ENCODE measurements at regions not wholly inside any gene's neighbourhood (a gene's known extent, or its start where the extent isn't known, plus 50 kb on each side); places are given as distances from the start of the nearest gene placed in this dataset.

GRCh38 chr21:41045534-41046268 is 122.3 kb upstream of the BACE2 start:
- DNase-seq (ENCODE audit: low read depth in 2 of 2): no peak

GRCh38 chr21:41048145-41048544 is 119.8 kb upstream of the BACE2 start:
- DNase-seq (ENCODE audit: low read depth in 2 of 2): no peak

GRCh38 chr21:41048623-41049022 is 119.3 kb upstream of the BACE2 start:
- no peak for DNase-seq (ENCODE audit: low read depth in 2 of 2)

GRCh38 chr21:41052820-41053555 is 115.0 kb upstream of the BACE2 start:
- DNase-seq (ENCODE audit: low read depth in 2 of 2): no peak

GRCh38 chr21:41054018-41054578 is 113.9 kb upstream of the BACE2 start:
- DNase-seq (ENCODE audit: low read depth in 2 of 2): no peak

GRCh38 chr21:41055266-41055665 is 112.7 kb upstream of the BACE2 start:
- DNase-seq (ENCODE audit: low read depth in 2 of 2): no peak

- no peak for DNase-seq (ENCODE audit: low read depth in 2 of 2)
Observed at GRCh38 chr21:41059871-41060270, 108.1 kb upstream of the BACE2 start.

- no peak for DNase-seq (ENCODE audit: low read depth in 2 of 2)
Observed at GRCh38 chr21:41061701-41062100, 106.3 kb upstream of the BACE2 start.

GRCh38 chr21:41064334-41064791 is 103.6 kb upstream of the BACE2 start:
- DNase-seq (ENCODE audit: low read depth in 2 of 2): no peak

- DNase-seq (ENCODE audit: low read depth in 2 of 2): no peak
Observed at GRCh38 chr21:41064951-41065350, 103.0 kb upstream of the BACE2 start.

- DNase-seq (ENCODE audit: low read depth in 2 of 2): no peak
Observed at GRCh38 chr21:41065539-41065938, 102.4 kb upstream of the BACE2 start.

- no peak for DNase-seq (ENCODE audit: low read depth in 2 of 2)
Observed at GRCh38 chr21:41066086-41066938, 101.6 kb upstream of the BACE2 start.

GRCh38 chr21:41067709-41068108 is 100.3 kb upstream of the BACE2 start:
- no peak for DNase-seq (ENCODE audit: low read depth in 2 of 2)

GRCh38 chr21:41068496-41068895 is 99.5 kb upstream of the BACE2 start:
- DNase-seq (ENCODE audit: low read depth in 2 of 2): no peak

GRCh38 chr21:41068967-41069642 is 98.9 kb upstream of the BACE2 start:
- DNase-seq (ENCODE audit: low read depth in 2 of 2): peak; percentile 7 to 32

GRCh38 chr21:41070284-41070683 is 97.7 kb upstream of the BACE2 start:
- no peak for DNase-seq (ENCODE audit: low read depth in 2 of 2)

GRCh38 chr21:41071258-41072171 is 96.4 kb upstream of the BACE2 start:
- DNase-seq (ENCODE audit: low read depth in 2 of 2): no peak

GRCh38 chr21:41073558-41073957 is 94.4 kb upstream of the BACE2 start:
- DNase-seq (ENCODE audit: low read depth in 2 of 2): no peak

- no peak for DNase-seq (ENCODE audit: low read depth in 2 of 2)
Observed at GRCh38 chr21:41074396-41075184, 93.4 kb upstream of the BACE2 start.

Data from stimulated activated CD4-positive, alpha-beta T cell treated with anti-CD3 and anti-CD28 coated beads, Interleukin-1b, Interleukin-23, amount 100 ng/mL, for 1 hour (primary cell).